Stomach (tissue), 4 donors: ENCODE measurements at regions not wholly inside any gene's neighbourhood (a gene's known extent, or its start where the extent isn't known, plus 50 kb on each side); places are given as distances from the start of the nearest gene placed in this dataset.

ENCODE experiments used
- POLR2A ChIP-seq, 4 donors: fragments of 450-650 bp; IDR thresholded peaks; one replicate each; pipeline ENCODE4 v1.6.1; 2016; ENCODE audit warnings: antibody characterized with exemption in 4 of 4, control low read depth in 2 of 4, mild to moderate bottlenecking in 1 of 4, moderate library complexity in 1 of 4
- TF ChIP-seq, protein P1 (sequence below), 7 experiments: fragments of 450-650 bp in 4 of 7; fragments of 200-600 bp in 3 of 7; sonication (generic) in 3 of 7; IDR thresholded peaks; one replicate each; pipeline ENCODE4 v1.5.1; 2016 to 2019; ENCODE audit warnings: antibody characterized with exemption in 7 of 7, control low read depth in 2 of 7, mild to moderate bottlenecking in 1 of 7

DNA sequence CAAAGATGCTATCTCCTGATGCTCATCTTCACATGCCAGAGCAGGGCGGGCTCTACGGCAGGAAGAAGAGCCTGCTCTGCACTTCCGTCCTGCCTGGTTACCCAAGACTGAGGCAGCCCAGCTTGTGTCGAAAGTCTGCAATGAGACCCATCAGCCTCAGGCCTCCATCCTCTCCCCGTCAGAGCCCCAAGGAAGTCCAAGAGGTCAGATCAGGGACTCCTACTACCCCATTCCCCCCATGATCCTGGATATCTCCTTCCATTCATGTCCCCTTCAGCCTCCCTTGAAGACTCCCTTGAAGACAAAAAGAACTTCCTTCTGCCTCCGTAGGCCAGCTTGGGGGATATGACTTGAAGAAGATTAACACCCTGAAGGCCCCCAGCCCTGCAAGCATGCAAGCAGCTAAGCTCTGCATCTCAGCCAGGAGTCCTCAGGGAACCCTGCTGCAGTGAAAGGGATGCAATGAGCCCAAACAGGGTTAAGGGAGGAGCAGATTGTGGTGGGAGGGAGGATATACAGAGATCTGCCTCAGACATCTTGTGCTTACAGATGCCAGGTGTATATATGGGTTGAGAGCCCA, 85.6 kb downstream of the TRIM29 start:
- TF ChIP-seq, protein P1, sequence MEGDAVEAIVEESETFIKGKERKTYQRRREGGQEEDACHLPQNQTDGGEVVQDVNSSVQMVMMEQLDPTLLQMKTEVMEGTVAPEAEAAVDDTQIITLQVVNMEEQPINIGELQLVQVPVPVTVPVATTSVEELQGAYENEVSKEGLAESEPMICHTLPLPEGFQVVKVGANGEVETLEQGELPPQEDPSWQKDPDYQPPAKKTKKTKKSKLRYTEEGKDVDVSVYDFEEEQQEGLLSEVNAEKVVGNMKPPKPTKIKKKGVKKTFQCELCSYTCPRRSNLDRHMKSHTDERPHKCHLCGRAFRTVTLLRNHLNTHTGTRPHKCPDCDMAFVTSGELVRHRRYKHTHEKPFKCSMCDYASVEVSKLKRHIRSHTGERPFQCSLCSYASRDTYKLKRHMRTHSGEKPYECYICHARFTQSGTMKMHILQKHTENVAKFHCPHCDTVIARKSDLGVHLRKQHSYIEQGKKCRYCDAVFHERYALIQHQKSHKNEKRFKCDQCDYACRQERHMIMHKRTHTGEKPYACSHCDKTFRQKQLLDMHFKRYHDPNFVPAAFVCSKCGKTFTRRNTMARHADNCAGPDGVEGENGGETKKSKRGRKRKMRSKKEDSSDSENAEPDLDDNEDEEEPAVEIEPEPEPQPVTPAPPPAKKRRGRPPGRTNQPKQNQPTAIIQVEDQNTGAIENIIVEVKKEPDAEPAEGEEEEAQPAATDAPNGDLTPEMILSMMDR (IDR thresholded peaks at IDR 0.05), result no peak
- TF ChIP-seq POLR2A (IDR thresholded peaks at IDR 0.05), result no peak
